ENCODE measurements at regions not wholly inside any gene's neighbourhood (a gene's known extent, or its start where the extent isn't known, plus 50 kb on each side); places are given as distances from the start of the nearest gene placed in this dataset.

DNA sequence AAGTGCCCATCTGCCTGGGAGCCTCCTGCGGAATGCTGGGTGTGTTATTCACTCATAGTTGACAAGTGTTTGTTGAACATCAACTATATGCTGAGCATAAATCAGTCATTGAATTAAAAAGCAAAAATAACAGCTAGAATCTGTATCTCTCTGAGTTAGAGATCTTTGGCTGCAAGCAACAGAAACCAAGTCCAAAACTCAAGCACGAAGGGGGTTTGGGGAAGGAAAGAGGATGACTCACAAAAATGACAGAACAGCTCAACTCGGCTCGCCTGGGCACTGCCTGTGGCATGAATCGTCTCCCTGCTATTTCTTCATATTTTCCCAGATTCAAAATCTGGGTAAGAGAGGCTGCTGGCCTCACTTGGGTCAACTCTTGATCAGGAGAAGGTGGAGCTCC is 72.6 kb upstream of the NCOR2 start:
- intact Hi-C loops (cut with micrococcal nuclease; ENCODE audit: unreplicated experiment) (no loop called here), in situ Hi-C loops (cut with MboI) (no loop called here)
- RAD21 ChIA-PET (ENCODE audit: unreplicated experiment), result no interaction called here
- FAIRE-seq (no peak), DNase-seq (ENCODE audit: low read depth, low spot score) (no peak), ATAC-seq (no peak)
- TF ChIP-seq MXI1 (IDR thresholded peaks at IDR 0.05; ENCODE audit: low read depth, low read length) (no peak), RAD21 (IDR thresholded peaks at IDR 0.05; ENCODE audit: insufficient read depth, low read depth, low read length) (no peak), ZSCAN29 (IDR thresholded peaks at IDR 0.05) (no peak), SMC3 (IDR thresholded peaks at IDR 0.05; ENCODE audit: borderline replicate concordance, low read length) (no peak)
- TF ChIP-seq, protein P1, sequence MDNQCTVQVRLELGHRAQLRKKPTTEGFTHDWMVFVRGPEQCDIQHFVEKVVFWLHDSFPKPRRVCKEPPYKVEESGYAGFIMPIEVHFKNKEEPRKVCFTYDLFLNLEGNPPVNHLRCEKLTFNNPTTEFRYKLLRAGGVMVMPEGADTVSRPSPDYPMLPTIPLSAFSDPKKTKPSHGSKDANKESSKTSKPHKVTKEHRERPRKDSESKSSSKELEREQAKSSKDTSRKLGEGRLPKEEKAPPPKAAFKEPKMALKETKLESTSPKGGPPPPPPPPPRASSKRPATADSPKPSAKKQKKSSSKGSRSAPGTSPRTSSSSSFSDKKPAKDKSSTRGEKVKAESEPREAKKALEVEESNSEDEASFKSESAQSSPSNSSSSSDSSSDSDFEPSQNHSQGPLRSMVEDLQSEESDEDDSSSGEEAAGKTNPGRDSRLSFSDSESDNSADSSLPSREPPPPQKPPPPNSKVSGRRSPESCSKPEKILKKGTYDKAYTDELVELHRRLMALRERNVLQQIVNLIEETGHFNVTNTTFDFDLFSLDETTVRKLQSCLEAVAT (IDR thresholded peaks at IDR 0.05), result no peak
- TF ChIP-seq, protein P2, sequence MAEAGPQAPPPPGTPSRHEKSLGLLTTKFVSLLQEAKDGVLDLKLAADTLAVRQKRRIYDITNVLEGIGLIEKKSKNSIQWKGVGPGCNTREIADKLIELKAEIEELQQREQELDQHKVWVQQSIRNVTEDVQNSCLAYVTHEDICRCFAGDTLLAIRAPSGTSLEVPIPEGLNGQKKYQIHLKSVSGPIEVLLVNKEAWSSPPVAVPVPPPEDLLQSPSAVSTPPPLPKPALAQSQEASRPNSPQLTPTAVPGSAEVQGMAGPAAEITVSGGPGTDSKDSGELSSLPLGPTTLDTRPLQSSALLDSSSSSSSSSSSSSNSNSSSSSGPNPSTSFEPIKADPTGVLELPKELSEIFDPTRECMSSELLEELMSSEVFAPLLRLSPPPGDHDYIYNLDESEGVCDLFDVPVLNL (IDR thresholded peaks at IDR 0.05; ENCODE audit: low read depth, low read length), result no peak
- TF ChIP-seq, protein P3, sequence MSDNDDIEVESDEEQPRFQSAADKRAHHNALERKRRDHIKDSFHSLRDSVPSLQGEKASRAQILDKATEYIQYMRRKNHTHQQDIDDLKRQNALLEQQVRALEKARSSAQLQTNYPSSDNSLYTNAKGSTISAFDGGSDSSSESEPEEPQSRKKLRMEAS (IDR thresholded peaks at IDR 0.05; ENCODE audit: low read depth, low read length), result no peak
- SMC1A ChIA-PET (ENCODE audit: uncharacterized antibody, unreplicated experiment), result no interaction called here
- Histone ChIP-seq H3K27ac (ENCODE audit: control insufficient read depth, insufficient read depth) (no peak overlapping the region), H2AFZ (ENCODE audit: control insufficient read depth, low read depth, low read length) (no peak overlapping the region), H3K4me3 (no peak overlapping the region), H3K4me1 (ENCODE audit: control insufficient read depth, insufficient read depth, low read length) (no peaks in the 10 kb centered on the region; the same call in 1 of the 2 replicates), H3K9ac (ENCODE audit: control insufficient read depth, insufficient read depth, low read length) (no peak overlapping the region), H3K9me3 (replicated peaks; ENCODE audit: control insufficient read depth, insufficient read depth, low read length) (no peaks in the 10 kb centered on the region; the same call in 2 of the 3 replicates), H3K4me2 (ENCODE audit: control insufficient read depth, insufficient read depth) (no peak overlapping the region), H3K36me3 (ENCODE audit: control insufficient read depth in 2 of 2, insufficient read depth in 2 of 2, low read length in 1 of 2) (no peaks in the 10 kb centered on the region), H3K27me3 (replicated peaks in 1 of 2; ENCODE audit: control insufficient read depth in 2 of 2, insufficient read depth in 2 of 2, low read length in 1 of 2) (peaks cover 0 to 2% of the 10 kb centered on the region in 2 experiments; a peak in 2 of 4 replicates), H3K79me2 (ENCODE audit: control insufficient read depth, insufficient read depth, low read length) (no peaks in the 10 kb centered on the region), H4K20me1 (ENCODE audit: control insufficient read depth, insufficient read depth) (no peaks in the 10 kb centered on the region)
- 30% methylated on average over 5 of the region's 5 CpGs for WGBS (ENCODE audit: insufficient coverage, insufficient replicate concordance, low lambda C conversion rate, missing lambda C conversion rate)
- no TSS peak for BruUV-seq (replicated peaks)
- CTCF ChIA-PET, result no interaction called here
- POLR2A ChIA-PET, result interaction anchor here (0.5 kb wide), 1 partner anchor 15 kb away, joined by 4 read pairs; no protein-coding TSS in a partner anchor
